Bronchial epithelial cell (primary cell): ENCODE measurements at regions not wholly inside any gene's neighbourhood (a gene's known extent, or its start where the extent isn't known, plus 50 kb on each side); places are given as distances from the start of the nearest gene placed in this dataset.

ENCODE experiments used
- DNase-seq: peaks from one replicate; pipeline ENCODE4 v3.0.0-alpha.2; 2010; ENCODE audit warnings: low read depth
- FAIRE-seq: peaks from 2 replicates; lab custom pipeline; 2011; peaks lifted over from hg19 to GRCh38; lab: Jason Lieb, UNC
- H3K27me3 ChIP-seq: 2 replicates; pipeline ENCODE4 v1.5.1; 2011; ENCODE audit warnings: low read length; ENCODE audit not compliant: control insufficient read depth, insufficient read depth
- H3K36me3 ChIP-seq: 2 replicates; pipeline ENCODE4 v1.5.1; 2011; ENCODE audit warnings: low read length; ENCODE audit not compliant: control insufficient read depth, insufficient read depth
- H3K4me3 ChIP-seq: 2 replicates; pipeline ENCODE4 v1.5.1; 2011; ENCODE audit warnings: mild to moderate bottlenecking, low read depth, low read length, control low read depth
- TF ChIP-seq, protein P1 (sequence below): IDR thresholded peaks from 2 replicates; pipeline ENCODE4 v1.5.1; 2011; ENCODE audit warnings: mild to moderate bottlenecking, moderate library complexity, low read length, control low read depth, inconsistent platforms; ENCODE audit not compliant: insufficient read depth, severe bottlenecking

DNA sequence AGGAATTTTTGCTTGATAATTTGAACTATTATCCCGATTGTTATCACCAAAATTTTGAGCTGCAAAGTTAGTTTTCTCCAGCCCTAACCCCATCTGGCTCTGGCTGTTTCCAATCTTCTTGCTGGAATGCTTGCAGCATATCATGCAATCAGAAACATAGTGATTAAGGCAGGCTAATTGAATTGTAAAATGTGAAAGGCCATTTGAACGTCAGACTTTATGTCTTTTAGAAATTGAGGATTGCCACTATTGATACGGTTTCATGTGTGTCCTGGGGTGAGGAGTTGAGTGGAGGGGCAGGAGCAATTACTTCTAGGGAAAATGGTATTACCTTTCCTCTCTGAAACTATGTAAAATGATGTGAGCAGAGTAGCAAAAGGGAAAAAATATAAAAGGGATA is 1674.5 kb upstream of the LRRTM1 start:
- H3K4me3 ChIP-seq: no peak overlapping the region
- DNase-seq (no peak), FAIRE-seq (no peak)
- TF ChIP-seq, protein P1, sequence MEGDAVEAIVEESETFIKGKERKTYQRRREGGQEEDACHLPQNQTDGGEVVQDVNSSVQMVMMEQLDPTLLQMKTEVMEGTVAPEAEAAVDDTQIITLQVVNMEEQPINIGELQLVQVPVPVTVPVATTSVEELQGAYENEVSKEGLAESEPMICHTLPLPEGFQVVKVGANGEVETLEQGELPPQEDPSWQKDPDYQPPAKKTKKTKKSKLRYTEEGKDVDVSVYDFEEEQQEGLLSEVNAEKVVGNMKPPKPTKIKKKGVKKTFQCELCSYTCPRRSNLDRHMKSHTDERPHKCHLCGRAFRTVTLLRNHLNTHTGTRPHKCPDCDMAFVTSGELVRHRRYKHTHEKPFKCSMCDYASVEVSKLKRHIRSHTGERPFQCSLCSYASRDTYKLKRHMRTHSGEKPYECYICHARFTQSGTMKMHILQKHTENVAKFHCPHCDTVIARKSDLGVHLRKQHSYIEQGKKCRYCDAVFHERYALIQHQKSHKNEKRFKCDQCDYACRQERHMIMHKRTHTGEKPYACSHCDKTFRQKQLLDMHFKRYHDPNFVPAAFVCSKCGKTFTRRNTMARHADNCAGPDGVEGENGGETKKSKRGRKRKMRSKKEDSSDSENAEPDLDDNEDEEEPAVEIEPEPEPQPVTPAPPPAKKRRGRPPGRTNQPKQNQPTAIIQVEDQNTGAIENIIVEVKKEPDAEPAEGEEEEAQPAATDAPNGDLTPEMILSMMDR: no peak
- H3K27me3 ChIP-seq: no peaks in the 10 kb centered on the region
- no peaks in the 10 kb centered on the region for H3K36me3 ChIP-seq

DNA sequence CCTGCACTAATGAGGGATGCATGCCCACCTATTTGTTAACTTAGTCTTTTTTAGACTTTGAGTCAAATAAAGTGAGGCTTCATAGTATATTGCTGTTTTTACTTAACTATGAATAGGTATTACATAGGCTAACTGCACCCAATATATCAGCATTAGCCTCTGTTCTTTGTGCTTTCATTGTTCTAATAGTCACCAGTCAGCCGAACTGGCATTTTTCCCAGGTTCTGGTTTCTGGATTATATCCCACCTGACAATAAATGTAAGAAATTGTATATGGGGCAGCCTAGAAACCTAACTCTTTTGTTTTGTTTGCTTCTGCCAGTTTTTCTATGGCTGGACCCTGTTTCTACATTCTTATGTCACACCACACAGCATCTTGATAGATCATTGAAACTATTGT is 1672.4 kb upstream of the LRRTM1 start:
- FAIRE-seq (no peak), DNase-seq (no peak)
- Histone ChIP-seq H3K4me3 (no peak overlapping the region), H3K27me3 (no peaks in the 10 kb centered on the region), H3K36me3 (no peaks in the 10 kb centered on the region)
- TF ChIP-seq, protein P1: no peak

DNA sequence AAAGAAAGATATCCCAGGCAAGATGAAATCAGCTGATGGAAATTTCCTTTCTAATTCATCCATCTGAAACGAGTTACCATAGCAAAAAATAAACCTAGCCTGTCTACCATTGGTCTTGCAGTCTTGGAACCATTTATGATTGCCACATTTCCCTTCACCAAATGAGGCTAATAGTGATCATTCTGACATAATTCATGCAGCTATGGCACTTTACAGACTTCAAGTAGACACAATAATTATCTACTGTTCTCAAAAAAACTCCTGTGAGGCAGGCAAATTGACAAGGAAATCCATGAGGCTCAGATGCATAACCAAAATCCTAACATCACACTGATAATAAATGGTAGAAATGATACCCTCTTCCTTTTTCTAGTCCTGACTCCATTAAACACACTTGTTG is 1669.7 kb upstream of the LRRTM1 start:
- TF ChIP-seq, protein P1: no peak
- H3K27me3 ChIP-seq: no peaks in the 10 kb centered on the region
- FAIRE-seq: no peak
- no peak overlapping the region for H3K4me3 ChIP-seq
- DNase-seq: no peak
- no peaks in the 10 kb centered on the region for H3K36me3 ChIP-seq

DNA sequence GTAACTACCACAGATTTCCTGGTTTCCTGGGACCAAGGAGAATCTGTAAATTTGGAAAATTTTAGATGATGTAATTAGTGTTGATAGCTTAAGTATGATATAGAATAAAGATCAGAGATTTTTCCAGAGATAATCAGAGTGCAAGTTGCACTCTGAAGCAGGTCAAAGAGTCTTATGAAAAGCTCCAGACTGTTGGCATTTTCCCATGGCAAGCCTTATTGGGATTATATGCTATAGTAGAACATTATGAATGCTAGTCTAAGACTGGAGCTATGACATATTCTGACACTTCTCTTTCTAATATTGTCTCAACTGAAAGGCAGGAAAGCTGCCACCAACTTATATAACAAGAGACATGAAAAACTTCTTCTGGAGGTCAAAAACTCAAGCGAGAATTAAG is 1638.3 kb upstream of the LRRTM1 start:
- no peaks in the 10 kb centered on the region for H3K36me3 ChIP-seq
- DNase-seq: no peak
- TF ChIP-seq, protein P1: no peak
- H3K4me3 ChIP-seq: no peak overlapping the region
- no peak for FAIRE-seq
- no peaks in the 10 kb centered on the region for H3K27me3 ChIP-seq

DNA sequence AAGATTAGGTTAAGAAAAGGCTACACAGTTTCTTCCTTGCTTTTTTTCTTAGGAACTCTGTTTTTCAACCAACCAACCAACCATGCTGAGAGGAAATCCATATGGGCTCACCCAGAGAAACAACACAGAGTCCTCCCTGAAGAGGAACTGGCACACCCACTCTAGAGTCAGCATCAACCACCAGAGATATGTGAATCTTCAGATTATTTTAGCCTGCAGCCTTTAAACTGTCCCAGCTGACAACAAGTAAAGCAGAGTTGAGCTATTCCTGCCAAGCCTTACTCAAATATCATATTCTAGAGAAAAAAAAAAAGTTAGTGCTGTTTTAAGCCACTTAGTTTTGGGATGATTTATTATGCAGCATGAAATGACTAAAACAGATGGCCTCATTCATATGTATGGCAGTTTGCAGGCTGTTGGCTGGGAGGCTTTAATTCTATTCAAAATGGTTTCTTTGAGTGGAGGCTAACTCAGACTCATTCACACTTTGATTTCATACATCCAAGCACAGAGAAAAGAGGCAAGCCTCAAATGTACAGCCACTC is 1637.7 kb upstream of the LRRTM1 start:
- TF ChIP-seq, protein P1: no peak
- no peaks in the 10 kb centered on the region for H3K27me3 ChIP-seq
- no peak overlapping the region for H3K4me3 ChIP-seq
- no peaks in the 10 kb centered on the region for H3K36me3 ChIP-seq
- DNase-seq (no peak), FAIRE-seq (no peak)

DNA sequence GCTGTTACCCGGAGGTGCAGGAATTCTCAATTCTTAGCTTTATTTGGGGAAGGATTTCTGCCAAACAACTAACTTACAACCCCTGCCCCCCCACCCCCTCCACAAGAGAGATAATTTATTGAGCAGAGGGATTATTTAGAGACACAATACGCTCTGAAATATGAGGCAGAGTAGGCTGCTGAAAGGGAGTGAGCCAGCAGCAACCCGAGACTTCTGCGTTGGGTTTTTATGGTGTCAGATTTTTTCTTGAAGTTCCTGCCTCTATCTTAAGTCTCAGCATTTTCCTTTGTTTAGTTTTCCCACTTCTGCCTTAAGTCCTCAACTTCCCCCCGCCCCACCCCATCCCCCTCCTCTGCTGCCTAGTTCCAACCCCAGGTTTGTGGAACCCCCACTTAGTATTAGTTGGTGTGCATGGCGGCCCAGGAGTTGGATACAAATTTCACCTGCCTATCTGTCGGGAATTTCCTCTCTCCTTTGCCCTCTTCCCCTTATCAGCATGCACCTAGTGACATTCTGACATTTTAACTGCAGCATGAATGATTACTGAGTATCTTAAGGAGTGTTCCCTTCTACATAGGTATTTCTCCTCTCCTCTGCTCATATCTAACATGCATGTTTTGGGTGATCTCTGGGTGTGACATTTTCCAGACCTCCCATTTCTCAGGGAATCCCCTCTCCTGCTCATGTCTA is 1635.9 kb upstream of the LRRTM1 start:
- no peak for DNase-seq
- Histone ChIP-seq H3K36me3 (no peaks in the 10 kb centered on the region), H3K4me3 (no peak overlapping the region), H3K27me3 (no peaks in the 10 kb centered on the region)
- TF ChIP-seq, protein P1: no peak
- no peak for FAIRE-seq
